ENCODE measurements at regions not wholly inside any gene's neighbourhood (a gene's known extent, or its start where the extent isn't known, plus 50 kb on each side); places are given as distances from the start of the nearest gene placed in this dataset.

GRCh38 chr19:31693933-31694269 lies 344.7 kb upstream of the TSHZ3 start:
- Histone ChIP-seq H3K36me3 (replicated peaks; ENCODE audit: low read depth, low read length) (no peaks in the 10 kb centered on the region), H3K9me3 (ENCODE audit: insufficient read depth, low read length) (no peaks in the 10 kb centered on the region), H2AFZ (ENCODE audit: low read depth, low read length) (no peak overlapping the region), H3K79me2 (ENCODE audit: low read length) (no peaks in the 10 kb centered on the region), H3K4me1 (ENCODE audit: low read length) (no peaks in the 10 kb centered on the region), H3K4me2 (ENCODE audit: low read length) (no peak overlapping the region), H3K4me3 (ENCODE audit: low read length) (no peak overlapping the region), H3K27me3 (ENCODE audit: low read depth, low read length) (no peaks in the 10 kb centered on the region), H3K9ac (ENCODE audit: low read length) (no peak overlapping the region), H3K27ac (ENCODE audit: low read length) (no peak overlapping the region), H4K20me1 (ENCODE audit: insufficient read depth, low read length) (no peaks in the 10 kb centered on the region)
- TF ChIP-seq CTCF (IDR thresholded peaks at IDR 0.05; ENCODE audit: low read depth, low read length) (no peak), EZH2phosphoT487 (IDR thresholded peaks at IDR 0.05; ENCODE audit: low read depth) (no peak)

- Histone ChIP-seq H2AFZ (ENCODE audit: low read depth, low read length) (no peak overlapping the region), H3K4me2 (ENCODE audit: low read length) (no peak overlapping the region), H3K4me3 (ENCODE audit: low read length) (no peak overlapping the region), H3K4me1 (ENCODE audit: low read length) (no peaks in the 10 kb centered on the region), H3K79me2 (ENCODE audit: low read length) (no peaks in the 10 kb centered on the region), H3K9me3 (ENCODE audit: insufficient read depth, low read length) (no peaks in the 10 kb centered on the region), H3K27ac (ENCODE audit: low read length) (no peak overlapping the region), H3K9ac (ENCODE audit: low read length) (no peak overlapping the region), H3K36me3 (replicated peaks; ENCODE audit: low read depth, low read length) (no peaks in the 10 kb centered on the region), H4K20me1 (ENCODE audit: insufficient read depth, low read length) (no peaks in the 10 kb centered on the region), H3K27me3 (ENCODE audit: low read depth, low read length) (no peaks in the 10 kb centered on the region)
- no peak for TF ChIP-seq EZH2phosphoT487 (IDR thresholded peaks at IDR 0.05; ENCODE audit: low read depth)
- no peak for TF ChIP-seq CTCF (IDR thresholded peaks at IDR 0.05; ENCODE audit: low read depth, low read length)
Observed at GRCh38 chr19:31694761-31695160, 345.5 kb upstream of the TSHZ3 start.

- H4K20me1 ChIP-seq (ENCODE audit: insufficient read depth, low read length), result no peaks in the 10 kb centered on the region
- no peaks in the 10 kb centered on the region for H3K27me3 ChIP-seq (ENCODE audit: low read depth, low read length)
- H3K9ac ChIP-seq (ENCODE audit: low read length), result no peak overlapping the region
- no peak overlapping the region for H3K27ac ChIP-seq (ENCODE audit: low read length)
- TF ChIP-seq CTCF (IDR thresholded peaks at IDR 0.05; ENCODE audit: low read depth, low read length), result no peak
- no peak for TF ChIP-seq EZH2phosphoT487 (IDR thresholded peaks at IDR 0.05; ENCODE audit: low read depth)
- H2AFZ ChIP-seq (ENCODE audit: low read depth, low read length), result no peak overlapping the region
- H3K4me1 ChIP-seq (ENCODE audit: low read length), result no peaks in the 10 kb centered on the region
- H3K4me3 ChIP-seq (ENCODE audit: low read length), result no peak overlapping the region
- H3K36me3 ChIP-seq (replicated peaks; ENCODE audit: low read depth, low read length), result no peaks in the 10 kb centered on the region
- H3K9me3 ChIP-seq (ENCODE audit: insufficient read depth, low read length), result peaks cover 6% of the 10 kb centered on the region; the same call in 1 of the 2 replicates
- no peak overlapping the region for H3K4me2 ChIP-seq (ENCODE audit: low read length)
- no peaks in the 10 kb centered on the region for H3K79me2 ChIP-seq (ENCODE audit: low read length)
Observed at GRCh38 chr19:31699421-31699820, 350.2 kb upstream of the TSHZ3 start.

DNA sequence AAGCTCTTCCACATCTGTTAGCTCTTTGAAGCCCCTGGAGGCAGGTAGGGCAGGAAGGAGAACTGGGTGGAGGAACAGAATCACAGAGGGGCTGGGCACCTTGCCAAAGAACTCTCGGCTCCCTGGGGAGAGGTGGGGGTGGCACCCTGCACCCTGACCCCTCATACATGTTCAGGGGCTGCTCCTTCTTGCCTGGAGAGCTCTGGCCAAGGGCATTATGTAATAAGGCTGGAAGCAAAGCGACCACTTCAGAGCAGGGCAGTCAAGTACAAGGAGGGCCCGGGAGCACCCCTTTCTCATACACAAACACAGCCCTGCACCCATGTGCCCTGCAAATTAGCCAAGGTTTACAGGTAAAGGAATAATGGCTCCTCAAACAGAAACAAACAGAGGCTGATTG lies 351.9 kb upstream of the TSHZ3 start:
- no peaks in the 10 kb centered on the region for H3K27me3 ChIP-seq (ENCODE audit: low read depth, low read length)
- no peak overlapping the region for H3K27ac ChIP-seq (ENCODE audit: low read length)
- TF ChIP-seq EZH2phosphoT487 (IDR thresholded peaks at IDR 0.05; ENCODE audit: low read depth) (no peak), CTCF (IDR thresholded peaks at IDR 0.05; ENCODE audit: low read depth, low read length) (no peak)
- H3K79me2 ChIP-seq (ENCODE audit: low read length), result no peaks in the 10 kb centered on the region
- H3K36me3 ChIP-seq (replicated peaks; ENCODE audit: low read depth, low read length), result no peaks in the 10 kb centered on the region
- no peak overlapping the region for H3K9ac ChIP-seq (ENCODE audit: low read length)
- no peak overlapping the region for H2AFZ ChIP-seq (ENCODE audit: low read depth, low read length)
- no peaks in the 10 kb centered on the region for H3K4me1 ChIP-seq (ENCODE audit: low read length)
- no peak overlapping the region for H3K4me2 ChIP-seq (ENCODE audit: low read length)
- no peaks in the 10 kb centered on the region for H4K20me1 ChIP-seq (ENCODE audit: insufficient read depth, low read length)
- peaks cover 6% of the 10 kb centered on the region; the same call in 1 of the 2 replicates for H3K9me3 ChIP-seq (ENCODE audit: insufficient read depth, low read length)
- no peak overlapping the region for H3K4me3 ChIP-seq (ENCODE audit: low read length)

All from OCI-LY3 (cell line).